Stimulated activated naive CD8-positive, alpha-beta T cell treated with anti-CD3 and anti-CD28 coated beads, Interleukin-15, amount 100 ng/mL, for 72 hours (primary cell): ENCODE measurements at regions not wholly inside any gene's neighbourhood (a gene's known extent, or its start where the extent isn't known, plus 50 kb on each side); places are given as distances from the start of the nearest gene placed in this dataset.
"Not testable (repeated sequence)": the region's sequence is repeated elsewhere in the genome, so short reads cannot be mapped to it uniquely, and the experiment has no call there.

ENCODE experiments used
- ATAC-seq: fragments of 150-1000 bp; cut with Tn5 transposase; 2 replicates; pipeline ENCODE4 v1.10.0; 2021; ENCODE audit warnings: mild to moderate bottlenecking, moderate library complexity
- DNase-seq, 2 donors: peaks; one replicate each; pipeline ENCODE4 v3.0.0; 2021 to 2022
- H3K27ac Mint-ChIP-seq, 2 donors: one replicate each; pipeline ENCODE4 v1.8.0; 2022; ENCODE audit warnings: mild to moderate bottlenecking in 2 of 2, mixed read lengths in 2 of 2, moderate library complexity in 2 of 2
- H3K27me3 Mint-ChIP-seq: one replicate; pipeline ENCODE4 v1.8.0; 2022; ENCODE audit warnings: mixed read lengths
- H3K4me1 Mint-ChIP-seq: one replicate; pipeline ENCODE4 v1.8.0; 2022; ENCODE audit warnings: mild to moderate bottlenecking, mixed read lengths
- H3K4me3 Mint-ChIP-seq, 2 donors: one replicate each; pipeline ENCODE4 v1.8.0; 2022; ENCODE audit warnings: mild to moderate bottlenecking in 2 of 2, mixed read lengths in 2 of 2, moderate library complexity in 1 of 2
- H3K9me3 Mint-ChIP-seq, 2 donors: one replicate each; pipeline ENCODE4 v1.8.0; 2022; ENCODE audit warnings: mixed read lengths in 2 of 2

DNA sequence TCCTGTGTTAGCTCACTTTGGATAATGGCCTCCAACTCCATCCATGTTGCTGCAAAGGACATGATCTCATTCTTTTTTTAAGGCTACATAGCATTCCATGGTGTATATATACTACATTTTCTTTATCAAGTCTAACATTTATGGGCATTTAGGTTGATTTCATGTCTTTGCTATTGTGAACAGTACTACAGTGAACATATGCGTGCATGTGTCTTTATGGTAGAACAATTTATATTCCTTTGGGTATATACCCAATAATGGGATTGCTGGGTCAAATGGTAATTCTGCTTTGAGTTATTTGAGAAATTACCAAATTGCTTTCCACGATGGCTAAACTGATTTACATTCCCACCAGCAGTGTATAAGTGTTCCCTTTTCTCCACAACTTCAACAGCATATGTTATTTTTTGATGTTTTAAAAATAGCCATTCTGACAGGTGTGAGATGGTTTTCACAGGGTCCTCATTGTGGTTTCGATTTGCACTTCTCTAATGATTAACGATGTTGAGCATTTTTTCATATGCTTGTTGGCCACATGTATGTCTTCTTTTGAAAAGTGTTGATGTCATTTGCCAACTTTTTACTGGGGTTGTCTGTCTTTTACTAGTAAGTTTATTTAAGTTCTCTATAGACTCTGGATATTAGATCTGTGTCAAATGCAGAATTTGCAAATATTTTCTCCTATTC is 133.4 kb downstream of the MC4R start:
- H3K27me3 Mint-ChIP-seq, ATAC-seq, H3K4me1 Mint-ChIP-seq, DNase-seq, H3K9me3 Mint-ChIP-seq, H3K4me3 Mint-ChIP-seq, H3K27ac Mint-ChIP-seq: not testable (repeated sequence)

DNA sequence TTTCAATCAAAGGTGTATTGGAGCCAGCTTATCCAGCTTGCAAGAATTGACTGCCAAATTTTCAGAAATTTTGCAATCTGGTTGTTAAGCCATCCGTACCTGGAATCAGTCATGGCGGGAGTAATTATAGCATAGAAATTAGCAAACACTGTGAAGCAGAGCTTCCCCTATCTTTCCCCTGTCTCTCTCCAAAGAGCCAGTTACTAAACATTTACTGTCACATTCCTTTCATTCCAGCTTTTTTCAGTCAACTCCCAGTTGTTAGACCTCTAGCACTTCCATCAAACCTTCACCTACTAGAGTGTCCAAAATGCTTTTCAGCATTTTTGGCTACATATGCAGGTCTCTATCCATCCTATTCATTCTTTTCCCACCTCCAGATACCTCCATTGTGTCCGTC is 137.4 kb downstream of the MC4R start:
- Mint-ChIP-seq H3K27me3 (no peaks in the 10 kb centered on the region), H3K4me1 (no peaks in the 10 kb centered on the region), H3K4me3 (no peak overlapping the region), H3K27ac (no peak overlapping the region), H3K9me3 (no peaks in the 10 kb centered on the region)
- ATAC-seq (no peak), DNase-seq (no peak)

DNA sequence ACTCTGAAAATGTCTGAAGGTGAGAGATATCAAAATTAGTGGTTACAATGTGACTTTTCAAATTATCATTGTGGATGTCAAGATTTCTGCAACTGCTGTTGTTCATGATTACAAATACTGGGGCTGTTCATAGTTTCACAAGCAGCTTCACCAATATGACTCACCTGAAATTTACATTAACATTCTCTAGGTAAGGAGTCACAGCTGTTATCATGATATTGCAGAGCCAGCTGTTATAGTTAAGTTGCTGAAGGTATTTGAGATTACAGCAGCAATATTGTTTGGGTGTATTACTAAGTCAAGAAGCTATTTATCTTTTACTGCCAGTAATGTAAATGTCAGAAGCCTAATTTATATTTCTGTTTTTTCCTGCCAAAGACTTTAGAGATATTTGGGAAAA is 140.0 kb downstream of the MC4R start:
- Mint-ChIP-seq H3K9me3 (no peaks in the 10 kb centered on the region), H3K4me3 (no peak overlapping the region), H3K27me3 (no peaks in the 10 kb centered on the region), H3K27ac (no peak overlapping the region), H3K4me1 (no peaks in the 10 kb centered on the region)
- DNase-seq (no peak), ATAC-seq (no peak)

DNA sequence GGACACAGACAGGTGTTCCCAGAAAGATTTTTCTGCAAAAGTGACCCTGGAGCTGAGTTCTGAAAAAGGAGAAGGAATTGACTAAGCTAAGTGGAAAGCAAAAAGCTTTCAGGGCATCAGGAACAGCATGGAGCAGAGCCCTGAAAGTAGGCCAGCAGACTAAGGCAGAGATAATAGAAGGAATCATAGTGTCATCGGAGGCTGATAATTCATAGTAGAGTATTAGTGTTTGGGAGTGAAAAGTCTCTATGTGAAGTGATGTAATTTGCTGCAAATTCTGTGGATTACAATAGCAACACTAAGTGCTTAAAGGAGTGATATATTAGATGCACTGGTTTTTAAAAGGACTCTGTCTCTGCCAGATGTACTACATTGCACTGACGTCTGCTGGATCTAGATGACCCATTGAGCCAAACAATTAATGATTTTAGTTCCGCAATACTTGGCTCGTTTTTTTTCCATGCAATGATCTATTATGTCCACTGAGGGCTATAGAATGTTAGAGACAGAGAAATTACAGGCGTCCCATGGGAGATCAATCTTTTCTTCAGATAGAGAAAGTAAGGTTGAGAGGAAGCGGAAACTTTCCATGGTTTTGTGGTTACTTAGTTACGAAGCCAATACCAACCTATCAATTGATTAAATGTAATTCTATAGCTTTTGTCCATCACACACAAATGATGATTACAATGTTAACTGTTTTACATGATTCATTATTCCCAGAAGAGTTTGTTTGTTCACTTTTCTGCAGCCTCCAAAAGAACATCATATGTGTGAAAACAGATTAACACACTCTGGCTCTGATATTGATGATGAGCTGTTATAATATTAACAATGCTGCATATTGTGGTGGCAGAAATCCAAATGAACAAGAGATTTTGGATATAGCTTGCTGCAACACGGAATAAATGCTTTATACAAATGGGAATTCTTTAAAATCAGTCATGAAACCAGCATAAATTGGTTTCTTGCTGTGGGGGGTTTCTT is 143.7 kb downstream of the MC4R start:
- DNase-seq (no peak), ATAC-seq (no peak)
- Mint-ChIP-seq H3K4me1 (no peaks in the 10 kb centered on the region), H3K27ac (no peak overlapping the region), H3K4me3 (no peak overlapping the region), H3K27me3 (no peaks in the 10 kb centered on the region), H3K9me3 (peaks cover 7 to 11% of the 10 kb centered on the region in 2 donors)

DNA sequence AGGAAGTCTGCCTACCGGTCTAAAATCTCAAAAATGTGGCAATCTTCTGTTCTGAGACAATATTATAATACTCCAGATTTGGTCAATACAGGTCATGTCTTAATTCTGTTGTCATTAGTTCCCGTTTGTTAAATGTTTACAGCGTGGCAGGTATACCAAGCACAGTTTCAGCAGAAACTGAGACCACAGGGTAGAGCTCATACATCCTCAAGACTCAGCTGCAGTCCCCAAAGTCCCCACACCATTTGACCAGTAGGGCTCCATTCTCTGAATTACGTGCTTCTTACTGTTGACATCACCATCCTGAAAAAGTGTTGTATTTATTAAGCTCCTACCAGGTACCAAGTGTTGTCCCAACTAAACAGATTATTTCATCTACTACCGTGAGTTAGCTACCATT is 157.1 kb downstream of the MC4R start:
- Mint-ChIP-seq H3K27ac (no peak overlapping the region), H3K4me3 (no peak overlapping the region), H3K27me3 (no peaks in the 10 kb centered on the region), H3K9me3 (no peaks in the 10 kb centered on the region), H3K4me1 (no peaks in the 10 kb centered on the region)
- ATAC-seq, result no peak
- no peak for DNase-seq

DNA sequence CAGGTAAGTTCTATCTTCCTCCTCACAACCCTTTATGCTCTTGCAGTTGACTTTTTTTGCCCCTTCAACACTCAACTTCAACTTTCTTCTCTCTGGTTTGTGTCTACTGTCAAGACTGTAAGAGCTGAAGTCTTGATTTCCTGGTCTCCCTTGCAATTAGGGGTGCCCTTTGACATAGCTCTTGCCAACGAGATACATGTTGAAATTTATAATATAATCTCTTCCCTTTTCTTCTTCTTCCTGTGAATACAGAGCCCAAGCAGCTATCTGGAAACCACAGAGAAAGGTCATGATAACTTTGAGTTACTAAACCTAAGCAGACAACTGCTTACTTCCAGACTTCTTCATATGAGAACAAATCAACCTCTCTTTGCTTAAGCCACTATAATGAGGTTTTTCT is 163.5 kb downstream of the MC4R start:
- H3K27me3 Mint-ChIP-seq, result no peaks in the 10 kb centered on the region
- no peaks in the 10 kb centered on the region for H3K9me3 Mint-ChIP-seq
- H3K4me3 Mint-ChIP-seq, result no peak overlapping the region
- no peak overlapping the region for H3K27ac Mint-ChIP-seq
- no peak for ATAC-seq
- DNase-seq, result no peak
- H3K4me1 Mint-ChIP-seq, result no peaks in the 10 kb centered on the region

DNA sequence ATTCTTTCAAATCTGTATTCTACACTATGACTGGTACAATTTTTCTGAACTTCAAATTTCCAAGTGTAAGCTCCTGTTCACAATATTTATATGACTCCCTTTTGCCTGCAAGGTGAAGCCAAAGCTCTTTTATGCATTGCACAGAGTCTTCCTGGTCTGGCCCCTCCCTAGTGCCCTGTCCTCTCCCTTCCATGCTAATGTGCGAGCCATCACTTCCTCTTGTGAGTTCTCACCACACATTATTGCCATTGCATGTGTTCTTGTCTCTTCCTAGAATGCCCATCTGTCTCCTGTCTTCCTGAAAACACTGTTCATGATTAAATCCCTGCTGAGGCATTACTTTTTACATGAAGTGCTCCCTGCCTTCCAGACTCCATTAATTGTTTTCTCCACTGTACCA is 169.9 kb downstream of the MC4R start:
- H3K4me3 Mint-ChIP-seq, result no peak overlapping the region
- ATAC-seq, result no peak
- DNase-seq, result no peak
- H3K4me1 Mint-ChIP-seq, result no peaks in the 10 kb centered on the region
- H3K27ac Mint-ChIP-seq, result peak overlapping the region in 1 of 2 donors; percentile 8
- no peaks in the 10 kb centered on the region for H3K9me3 Mint-ChIP-seq
- H3K27me3 Mint-ChIP-seq, result no peaks in the 10 kb centered on the region

DNA sequence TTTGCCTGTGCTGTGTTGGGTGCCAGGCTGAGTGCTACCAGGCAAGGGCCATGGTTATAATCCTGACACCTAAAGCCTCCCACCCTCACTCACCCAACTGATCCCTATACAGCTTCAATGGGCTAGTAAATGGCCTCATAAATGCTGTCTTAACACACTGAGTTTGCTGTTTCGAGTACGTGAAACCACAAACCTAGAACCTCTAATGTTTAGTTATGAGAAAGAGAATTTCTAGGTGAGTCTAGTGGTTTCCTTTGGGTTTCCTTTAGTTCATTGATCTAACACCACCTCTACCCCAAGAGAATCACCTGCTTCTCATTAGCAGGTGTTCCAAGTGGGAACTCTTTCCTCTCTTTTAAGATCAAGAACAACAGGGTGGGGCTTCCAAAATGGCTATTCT is 172.0 kb downstream of the MC4R start:
- Mint-ChIP-seq H3K27me3 (peaks cover 7% of the 10 kb centered on the region), H3K27ac (no peak overlapping the region), H3K9me3 (no peaks in the 10 kb centered on the region), H3K4me3 (no peak overlapping the region), H3K4me1 (no peaks in the 10 kb centered on the region)
- DNase-seq (no peak), ATAC-seq (no peak)

DNA sequence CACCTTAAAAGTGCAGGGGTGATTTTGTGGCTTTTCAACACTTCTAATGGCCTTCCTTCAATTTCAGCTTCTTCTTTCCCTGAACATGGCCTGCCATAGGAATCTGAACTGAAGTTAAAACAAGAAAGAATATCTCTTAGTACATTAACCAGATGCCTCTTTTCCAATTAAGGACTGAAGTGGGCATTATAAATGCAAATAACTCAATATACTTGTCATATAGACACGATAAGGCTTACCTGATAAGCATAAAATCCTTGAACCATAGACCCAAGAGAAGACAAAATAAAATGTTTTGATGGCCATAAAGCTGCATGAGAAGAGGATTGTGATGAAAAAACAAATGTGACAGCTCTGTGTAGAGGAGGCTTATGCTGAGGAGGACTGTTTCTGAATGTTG is 173.1 kb downstream of the MC4R start:
- H3K27ac Mint-ChIP-seq, result no peak overlapping the region
- ATAC-seq, result no peak
- H3K27me3 Mint-ChIP-seq, result peaks cover 7% of the 10 kb centered on the region
- no peak for DNase-seq
- no peak overlapping the region for H3K4me3 Mint-ChIP-seq
- H3K9me3 Mint-ChIP-seq, result no peaks in the 10 kb centered on the region
- no peaks in the 10 kb centered on the region for H3K4me1 Mint-ChIP-seq

DNA sequence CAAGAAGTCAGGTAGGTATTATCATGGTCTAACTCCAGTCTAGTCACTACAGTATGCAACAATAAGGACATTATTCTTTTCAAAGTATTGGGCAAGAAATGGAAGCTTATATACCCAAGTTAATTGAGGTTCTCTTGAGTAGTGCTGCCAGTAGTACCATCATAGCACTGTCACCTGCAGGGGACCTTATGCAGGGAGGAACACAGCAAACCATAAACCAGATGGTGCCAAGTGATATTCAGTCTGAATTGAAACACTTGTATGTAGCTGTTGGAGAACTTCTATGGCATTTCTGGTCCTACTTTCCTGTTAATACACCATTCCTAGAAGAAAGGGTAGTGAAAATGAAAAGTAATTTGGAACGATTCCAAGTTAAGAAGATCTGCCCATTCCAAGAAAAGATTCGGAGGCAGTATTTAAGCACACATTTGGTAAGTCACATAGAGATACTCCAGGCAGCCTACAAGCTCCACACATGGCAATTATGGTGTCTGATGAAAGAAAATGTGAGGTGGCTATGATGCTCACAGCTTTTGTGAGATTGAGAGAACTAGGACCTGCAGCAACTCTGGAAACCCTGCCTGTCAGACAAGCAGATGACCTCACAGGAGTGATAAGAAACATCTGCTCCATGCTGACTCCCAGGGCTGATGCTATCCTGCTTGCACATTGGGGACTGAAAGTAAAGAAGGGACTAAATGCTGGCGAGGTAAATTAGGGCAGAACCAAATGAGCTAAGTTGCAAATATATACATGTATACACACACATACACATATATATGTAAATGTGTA is 174.7 kb downstream of the MC4R start:
- Mint-ChIP-seq H3K27me3 (peaks cover 7% of the 10 kb centered on the region), H3K4me1 (no peaks in the 10 kb centered on the region), H3K27ac (no peak overlapping the region), H3K9me3 (no peaks in the 10 kb centered on the region), H3K4me3 (no peak overlapping the region)
- no peak for ATAC-seq
- DNase-seq, result no peak

DNA sequence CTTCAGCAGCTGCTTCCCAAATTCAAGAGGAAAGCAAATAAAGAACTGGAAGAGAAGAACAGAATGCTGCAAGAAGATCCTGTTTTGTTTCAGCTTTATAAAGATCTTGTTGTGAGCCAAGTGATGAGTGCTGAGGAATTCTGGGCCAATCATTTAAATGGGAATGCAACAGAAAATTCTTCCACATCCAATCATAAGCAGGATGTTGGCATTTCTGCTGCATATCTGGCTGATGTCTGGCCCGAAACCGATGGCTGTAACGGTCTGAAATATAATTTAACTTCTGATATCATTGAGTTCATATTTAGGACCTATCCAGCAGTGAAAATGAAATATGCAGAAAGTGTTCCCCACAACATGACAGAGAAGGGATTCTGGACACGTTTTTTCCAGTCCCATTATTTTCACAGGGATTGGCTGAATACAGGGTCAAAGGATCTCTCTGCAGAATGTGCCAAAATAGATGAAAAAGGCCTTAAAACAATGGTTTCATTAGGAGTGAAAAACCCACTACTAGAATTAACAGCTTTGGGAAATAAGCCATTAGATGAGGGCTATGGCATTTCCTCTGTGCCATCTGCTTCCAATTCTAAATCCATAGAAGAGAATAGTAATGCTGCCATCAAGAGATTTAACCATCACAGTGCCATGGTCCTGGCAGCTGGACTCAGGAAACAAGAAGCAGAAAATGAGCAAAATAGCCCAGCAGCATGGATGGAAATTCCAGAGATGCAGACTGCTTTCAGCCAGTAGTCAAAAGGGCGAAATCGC is 175.6 kb downstream of the MC4R start:
- Mint-ChIP-seq H3K27ac (no peak overlapping the region), H3K4me3 (no peak overlapping the region), H3K4me1 (no peaks in the 10 kb centered on the region), H3K9me3 (no peaks in the 10 kb centered on the region), H3K27me3 (peaks cover 7% of the 10 kb centered on the region)
- no peak for DNase-seq
- ATAC-seq, result no peak

DNA sequence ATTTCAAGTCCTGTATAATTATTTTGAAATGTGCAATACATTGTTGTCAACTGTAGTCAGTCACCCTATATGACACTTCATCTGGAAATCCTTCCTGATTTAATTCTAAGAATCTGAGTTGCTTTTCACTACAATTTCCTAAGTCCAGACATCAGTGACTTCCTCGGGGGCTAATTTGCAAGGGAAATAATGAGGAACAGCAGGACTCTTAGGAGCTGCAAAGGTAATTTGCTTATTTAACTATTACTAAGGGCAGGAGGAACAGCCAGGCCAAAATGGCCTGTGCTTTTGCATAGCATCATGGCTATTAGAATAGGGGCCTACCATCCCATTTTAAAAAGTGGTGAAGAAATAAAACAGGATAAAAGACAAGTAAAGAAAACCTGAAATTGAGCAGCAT is 178.8 kb downstream of the MC4R start:
- H3K9me3 Mint-ChIP-seq, result no peaks in the 10 kb centered on the region
- H3K4me3 Mint-ChIP-seq, result no peak overlapping the region
- no peaks in the 10 kb centered on the region for H3K4me1 Mint-ChIP-seq
- DNase-seq, result no peak
- peaks cover 7% of the 10 kb centered on the region for H3K27me3 Mint-ChIP-seq
- ATAC-seq, result no peak
- no peak overlapping the region for H3K27ac Mint-ChIP-seq

DNA sequence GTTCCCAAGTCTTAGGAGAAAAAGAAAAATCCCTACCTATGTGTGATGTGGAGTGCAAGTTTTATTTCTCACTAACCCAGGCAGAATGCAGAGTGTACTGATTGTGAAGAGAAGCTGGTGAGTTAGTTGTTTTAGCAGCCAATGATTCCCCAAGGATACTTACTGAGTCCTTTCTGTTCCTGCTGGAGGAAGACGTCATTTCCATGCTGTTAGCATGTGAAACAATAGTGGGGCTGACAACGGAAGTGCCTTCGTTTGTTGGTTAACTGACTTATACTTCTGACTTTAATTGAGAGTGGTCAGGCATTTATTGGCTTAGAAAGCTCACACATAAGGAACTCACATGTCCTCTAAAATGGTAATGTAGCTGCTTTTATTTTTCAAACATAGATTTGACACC is 180.6 kb downstream of the MC4R start:
- no peak for DNase-seq
- ATAC-seq, result no peak
- H3K9me3 Mint-ChIP-seq, result no peaks in the 10 kb centered on the region
- no peak overlapping the region for H3K4me3 Mint-ChIP-seq
- H3K27ac Mint-ChIP-seq, result no peak overlapping the region
- no peaks in the 10 kb centered on the region for H3K4me1 Mint-ChIP-seq
- H3K27me3 Mint-ChIP-seq, result peaks cover 7% of the 10 kb centered on the region

DNA sequence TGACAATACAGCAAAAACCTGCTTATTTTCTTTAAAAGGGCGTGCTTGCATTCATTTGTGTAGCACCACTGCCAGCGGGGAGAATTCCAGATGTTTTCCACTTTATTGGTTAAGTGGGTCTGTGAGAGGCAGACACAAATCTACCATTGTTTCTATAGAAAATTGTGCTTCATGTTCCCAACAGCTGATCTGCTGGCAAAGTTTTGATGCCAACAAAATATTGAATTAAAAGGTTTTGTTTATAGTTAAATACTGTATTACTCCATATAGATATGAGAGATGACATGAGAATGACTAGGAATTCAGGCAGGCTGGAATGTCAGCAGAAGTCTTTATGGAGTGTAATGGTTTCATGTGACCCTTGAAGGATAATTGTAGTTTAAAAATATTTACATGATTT is 182.7 kb downstream of the MC4R start:
- Mint-ChIP-seq H3K4me3 (no peak overlapping the region), H3K9me3 (no peaks in the 10 kb centered on the region), H3K27me3 (no peaks in the 10 kb centered on the region), H3K27ac (no peak overlapping the region), H3K4me1 (no peaks in the 10 kb centered on the region)
- DNase-seq (no peak), ATAC-seq (no peak)

DNA sequence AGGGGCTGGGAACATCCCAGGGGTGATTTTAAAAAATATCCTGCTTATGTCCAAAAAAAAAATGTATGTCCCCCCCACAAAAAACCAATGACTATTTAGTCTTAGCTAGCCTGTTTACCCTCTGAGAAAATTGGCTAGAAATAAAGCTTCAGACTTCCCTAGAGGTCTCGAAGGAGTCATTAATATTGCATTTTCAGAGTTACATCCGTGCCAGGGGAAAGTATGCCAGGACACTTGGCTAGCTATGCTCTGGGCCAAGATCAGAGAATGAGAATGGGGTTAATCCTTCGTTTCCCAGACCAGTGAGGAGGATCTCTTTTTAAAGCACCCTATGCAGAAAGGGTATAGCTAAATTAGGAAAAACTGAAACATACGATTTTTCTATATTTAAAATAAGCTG is 183.6 kb downstream of the MC4R start:
- H3K4me3 Mint-ChIP-seq, result no peak overlapping the region
- no peak overlapping the region for H3K27ac Mint-ChIP-seq
- no peaks in the 10 kb centered on the region for H3K27me3 Mint-ChIP-seq
- DNase-seq, result no peak
- H3K4me1 Mint-ChIP-seq, result no peaks in the 10 kb centered on the region
- H3K9me3 Mint-ChIP-seq, result no peaks in the 10 kb centered on the region
- ATAC-seq, result no peak
